ENCODE measurements at regions not wholly inside any gene's neighbourhood (a gene's known extent, or its start where the extent isn't known, plus 50 kb on each side); places are given as distances from the start of the nearest gene placed in this dataset.

DNA sequence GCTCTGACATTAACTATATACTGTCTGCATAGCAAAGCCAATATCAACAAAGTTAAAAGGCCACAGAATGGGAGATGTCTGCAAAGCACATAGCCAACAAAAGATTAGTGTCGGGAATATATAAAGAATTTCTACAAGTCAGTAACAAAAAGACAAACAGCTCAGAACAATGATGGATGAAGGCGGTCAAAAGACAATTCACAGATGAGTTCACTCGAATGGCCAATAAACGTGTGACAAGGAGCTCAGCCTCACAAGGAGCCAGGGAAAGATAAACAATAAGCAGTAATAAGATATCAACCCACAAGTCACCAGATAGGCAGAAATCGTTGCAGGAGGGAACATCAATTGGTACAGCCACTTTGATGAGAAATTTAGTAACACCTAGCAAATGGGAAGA is 106.0 kb upstream of the ISX start:
- no peak for DNase-seq (ENCODE audit: low read depth in 4 of 4, low spot score in 2 of 4)

DNA sequence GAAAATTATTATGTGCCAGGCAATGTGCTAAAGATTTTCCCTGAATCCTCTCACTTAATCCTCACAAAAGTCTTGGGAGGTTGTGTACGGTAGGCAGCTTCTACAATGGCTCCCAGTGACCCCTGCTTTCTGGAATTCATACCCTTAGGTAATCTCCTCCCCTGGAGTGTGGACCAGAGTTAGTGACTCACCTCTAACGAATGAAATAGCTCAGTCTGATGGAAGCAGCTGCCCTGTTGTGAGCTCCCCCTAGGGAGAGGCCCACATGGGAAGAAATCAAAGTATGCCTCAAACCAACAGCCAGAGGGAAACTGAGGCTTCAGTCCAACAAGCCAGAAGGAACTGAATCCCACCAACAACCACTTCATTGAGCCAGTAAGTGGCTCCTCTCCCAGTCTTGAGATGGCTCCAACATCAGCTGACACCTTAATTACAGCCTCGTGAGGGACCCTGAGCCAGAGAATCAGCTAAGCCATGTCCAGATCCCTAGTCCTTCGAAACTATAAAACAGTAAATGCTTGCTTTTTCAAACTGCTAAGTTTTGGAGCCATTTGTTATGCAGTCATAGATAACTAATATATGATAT is 98.9 kb upstream of the ISX start:
- no peak for DNase-seq (ENCODE audit: low read depth in 4 of 4, low spot score in 2 of 4)

DNA sequence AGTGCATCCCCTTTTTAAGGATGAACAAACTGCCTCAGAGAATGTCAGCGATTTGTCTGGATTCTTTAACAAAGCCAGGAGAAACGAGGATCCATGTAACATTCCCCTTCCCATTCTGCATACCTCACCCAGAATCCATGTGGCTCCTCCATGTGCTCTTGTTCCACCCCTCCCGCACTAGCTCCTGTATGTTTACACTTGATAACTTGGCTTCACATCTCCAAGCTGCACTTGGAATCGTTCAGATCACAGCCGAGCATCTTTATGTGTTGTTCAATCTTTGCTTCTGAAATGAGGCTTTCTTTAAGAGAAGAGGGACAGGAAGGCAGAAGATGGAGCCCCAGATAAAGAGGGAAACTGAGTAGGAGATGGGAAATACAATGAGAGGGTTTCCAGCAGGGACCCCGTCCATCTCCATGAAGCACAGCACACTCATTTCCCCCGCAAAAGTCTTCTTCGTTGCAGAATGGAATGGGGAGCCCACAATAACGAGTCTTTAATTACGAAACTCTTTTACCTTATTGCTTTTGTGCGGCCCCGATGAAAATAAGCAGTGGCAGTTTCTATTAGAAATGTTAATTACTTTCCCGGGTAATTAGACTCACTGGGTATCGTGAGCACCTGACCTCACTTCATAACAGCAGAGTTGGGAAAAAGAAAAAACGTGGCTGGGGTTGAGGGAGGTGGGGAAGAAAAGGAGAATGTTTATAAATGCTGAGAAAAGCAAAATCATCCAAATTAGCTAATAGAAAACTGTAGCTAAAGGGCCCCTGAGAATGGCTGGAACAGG is 96.8 kb upstream of the ISX start:
- no peak for DNase-seq (ENCODE audit: low read depth in 4 of 4, low spot score in 2 of 4)

DNA sequence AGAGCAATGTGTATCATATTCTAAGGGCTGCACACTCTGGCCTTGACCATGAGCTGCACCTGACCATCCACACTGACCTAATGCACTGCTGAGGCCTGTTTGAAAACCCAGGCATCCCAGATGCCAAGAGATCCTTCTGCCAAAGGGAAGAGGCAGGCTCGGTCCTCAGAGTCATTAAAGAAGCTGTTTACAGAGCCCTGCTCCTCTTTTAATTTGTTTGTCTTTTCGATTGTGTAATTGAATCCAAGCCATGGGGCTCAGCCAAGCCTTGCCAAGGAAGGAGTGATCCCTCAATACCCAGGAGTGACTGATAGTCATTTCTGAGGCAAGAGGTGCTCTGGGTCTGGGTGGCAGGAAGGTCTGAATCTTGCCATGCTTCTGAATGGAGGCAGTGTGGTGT is 94.5 kb upstream of the ISX start:
- DNase-seq (ENCODE audit: low read depth in 4 of 4, low spot score in 2 of 4), result no peak

DNA sequence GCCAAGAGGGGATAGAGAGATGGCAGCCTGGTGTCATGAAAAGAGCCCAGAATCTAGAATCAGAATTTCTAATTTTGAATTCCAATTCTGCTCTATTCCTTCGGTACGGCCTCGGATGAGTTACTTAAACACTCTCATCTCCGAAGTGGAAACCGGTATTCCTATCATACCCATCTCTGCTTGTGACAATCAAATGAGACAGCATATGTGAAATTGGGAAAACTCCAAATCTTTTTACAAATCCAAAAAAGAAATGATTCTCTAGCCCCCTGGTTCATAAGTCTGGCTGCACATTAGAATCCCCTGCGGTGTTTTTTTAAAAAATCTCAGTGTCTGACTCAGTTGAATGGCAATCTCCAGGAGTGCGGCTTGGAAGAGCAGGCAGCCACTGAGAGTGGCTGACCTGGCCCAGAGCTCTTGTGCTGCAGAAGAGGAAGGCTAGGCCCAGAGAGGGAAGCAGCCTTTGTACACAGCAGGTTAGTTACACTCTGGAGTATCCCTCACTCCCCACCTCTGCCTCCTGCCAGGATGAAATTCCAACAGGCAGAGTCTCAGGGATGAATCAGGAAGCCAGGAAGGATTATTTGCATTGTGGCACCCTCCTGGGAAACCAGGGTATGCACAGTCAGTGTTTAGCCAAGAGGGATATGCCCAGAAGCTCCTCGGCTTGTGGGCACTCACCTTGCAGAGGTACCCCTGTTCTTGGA is 93.6 kb upstream of the ISX start:
- DNase-seq (ENCODE audit: low read depth in 4 of 4, low spot score in 2 of 4), result no peak

DNA sequence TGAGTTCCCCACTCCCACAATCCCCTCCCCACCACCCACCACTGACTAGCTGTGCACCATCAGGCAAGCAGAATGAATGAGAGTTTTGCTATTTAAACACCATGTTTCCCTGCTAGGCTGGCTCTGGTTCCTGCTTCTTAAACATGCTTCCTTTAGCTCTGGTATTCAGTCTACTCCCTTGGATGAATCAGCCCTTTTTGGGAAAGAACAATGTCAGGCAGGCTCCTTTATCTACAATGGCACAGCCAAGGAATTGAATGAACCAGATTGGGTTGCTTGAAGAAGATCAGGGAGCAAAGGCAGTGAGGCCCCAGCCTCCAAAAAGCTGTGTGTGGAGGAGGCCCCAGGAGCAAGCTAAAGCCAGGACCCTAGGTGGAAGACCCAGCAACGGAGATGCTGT is 92.9 kb upstream of the ISX start:
- no peak for DNase-seq (ENCODE audit: low read depth in 4 of 4, low spot score in 2 of 4)

DNA sequence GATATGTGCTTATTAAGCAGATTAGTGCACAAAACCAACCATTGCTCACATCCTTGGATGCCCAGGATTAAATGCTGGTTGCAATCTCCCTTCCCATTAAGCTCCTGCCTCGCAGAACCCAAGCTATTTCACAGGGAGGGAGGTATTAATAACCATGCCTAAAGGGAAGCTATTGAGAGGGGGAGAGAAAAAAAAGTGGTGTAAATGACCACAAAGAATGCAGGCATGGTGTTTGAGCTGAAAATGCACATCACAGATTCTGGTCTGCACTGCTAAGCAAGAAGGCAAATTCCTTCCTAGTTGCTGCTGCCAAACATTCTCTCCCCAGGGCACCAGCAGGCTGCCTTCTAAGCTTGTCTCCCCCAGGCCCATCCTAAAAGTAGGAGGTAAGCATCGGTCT is 92.0 kb upstream of the ISX start:
- DNase-seq (ENCODE audit: low read depth in 4 of 4, low spot score in 2 of 4), result no peak

DNA sequence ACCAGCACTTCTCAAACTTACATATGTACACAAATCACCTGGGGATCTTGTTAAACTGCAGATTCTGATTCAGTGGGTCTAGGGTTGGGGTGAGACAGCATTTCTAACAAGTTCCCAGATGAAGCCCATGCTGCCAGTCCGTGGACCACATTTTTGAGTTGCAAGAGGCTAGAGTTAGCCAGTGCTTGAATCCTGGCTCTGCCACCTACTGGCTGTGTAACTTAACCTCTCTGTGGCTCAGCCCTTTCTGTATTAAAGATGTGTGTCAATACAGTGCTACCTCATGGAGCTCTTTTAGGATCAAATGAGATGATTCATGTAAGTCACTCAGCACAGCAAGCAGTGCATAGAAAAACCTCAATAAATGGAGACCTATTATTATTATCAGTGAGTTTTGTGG is 90.2 kb upstream of the ISX start:
- DNase-seq (ENCODE audit: low read depth in 4 of 4, low spot score in 2 of 4), result no peak

DNA sequence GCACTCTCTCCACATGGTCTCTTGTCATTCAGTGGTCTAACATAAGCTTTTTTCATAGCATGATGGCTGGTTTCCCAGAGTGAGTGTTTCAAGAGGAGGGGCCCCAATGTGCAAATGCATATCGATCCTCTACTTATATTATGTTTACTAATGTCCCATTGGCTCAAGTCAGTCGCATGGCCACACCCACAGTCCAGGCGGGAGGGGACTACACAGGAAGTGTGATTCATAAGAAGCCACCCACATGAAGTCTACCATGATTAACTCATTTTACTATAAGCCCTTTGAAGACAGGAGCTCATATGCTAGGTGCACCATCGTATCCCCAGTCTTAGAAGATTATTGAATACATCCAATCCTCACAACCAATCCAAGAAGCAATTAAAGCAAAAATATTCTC is 89.5 kb upstream of the ISX start:
- DNase-seq (ENCODE audit: low read depth in 4 of 4, low spot score in 2 of 4), result no peak

DNA sequence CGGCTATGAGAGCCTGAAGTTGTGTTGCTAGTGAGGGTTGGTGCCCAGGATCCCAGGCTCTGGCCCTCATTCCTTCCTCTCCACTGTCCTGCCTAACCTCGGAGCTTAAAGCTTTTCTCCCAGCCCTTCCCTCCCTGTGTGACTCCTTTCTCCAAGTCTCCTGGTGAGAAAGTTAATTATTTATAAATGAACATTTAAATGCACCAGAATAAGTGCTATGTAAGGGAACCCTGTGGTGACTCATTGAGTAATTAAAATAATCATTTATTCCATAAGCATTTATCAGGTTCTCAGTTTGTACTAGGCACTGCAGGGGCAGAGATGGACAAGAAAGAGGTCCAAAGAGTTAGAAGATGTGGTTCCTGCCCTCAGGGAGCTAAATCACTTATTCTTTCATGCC is 89.1 kb upstream of the ISX start:
- DNase-seq (ENCODE audit: low read depth in 4 of 4, low spot score in 2 of 4), result no peak

DNA sequence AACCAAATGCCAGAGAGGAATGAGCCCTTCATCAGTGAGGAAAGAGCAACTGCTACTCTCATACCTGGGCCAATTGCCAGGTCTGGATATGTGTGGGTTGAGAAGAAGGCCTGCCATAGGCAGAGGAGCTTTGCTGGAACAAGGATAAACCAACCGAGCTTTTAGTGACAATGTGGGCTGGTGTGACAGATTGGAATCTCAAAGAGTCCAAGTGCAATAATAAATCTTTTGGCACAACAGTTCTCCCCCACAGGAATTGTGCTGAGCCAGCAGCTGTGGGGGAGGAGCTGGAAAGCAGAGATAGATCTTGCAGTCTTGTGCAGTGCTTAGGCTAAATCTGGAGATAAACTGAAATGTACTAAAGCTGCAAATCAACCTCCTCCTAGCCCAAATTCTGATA is 79.4 kb upstream of the ISX start:
- peak in 1 of 4 donors; percentile 28 for DNase-seq (ENCODE audit: low read depth in 4 of 4, low spot score in 2 of 4)

DNA sequence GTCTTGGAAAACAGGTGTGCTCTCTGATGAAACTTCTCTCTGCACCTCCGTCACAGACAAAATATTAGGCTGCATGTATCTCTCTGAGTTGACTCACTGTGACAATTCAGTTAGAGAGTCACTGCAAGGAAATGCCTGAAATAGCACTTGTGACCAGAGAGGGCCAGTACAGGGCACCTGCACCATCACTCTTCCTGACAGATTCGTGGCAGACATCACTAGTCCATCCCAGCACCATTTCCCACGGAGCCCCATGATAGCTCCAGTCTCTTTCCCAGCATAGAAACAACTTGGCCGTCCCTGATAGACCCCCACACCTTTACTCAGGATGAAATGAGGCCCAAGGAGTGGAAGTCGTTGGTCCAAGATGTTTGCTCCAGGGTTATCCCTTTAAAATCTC is 73.3 kb upstream of the ISX start:
- no peak for DNase-seq (ENCODE audit: low read depth in 4 of 4, low spot score in 2 of 4)

DNA sequence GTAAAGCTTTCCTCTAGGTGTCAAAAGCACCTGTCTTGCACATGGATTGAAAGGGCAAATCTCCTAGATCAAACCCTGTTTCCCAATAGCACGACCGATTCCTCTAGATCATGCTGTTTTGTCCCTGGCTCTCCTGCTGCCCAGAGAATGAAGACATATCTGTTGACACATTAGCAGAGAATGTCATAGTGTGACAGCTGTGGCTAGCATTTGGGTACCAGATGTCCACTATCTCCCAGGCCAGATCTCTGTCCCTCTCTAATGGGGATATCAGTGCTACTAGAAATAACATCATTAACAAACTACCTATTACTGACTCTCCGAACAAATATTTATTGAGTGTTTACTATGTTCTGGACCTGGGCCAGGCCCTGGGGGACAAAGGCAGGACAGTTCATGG is 72.4 kb upstream of the ISX start:
- no peak for DNase-seq (ENCODE audit: low read depth in 4 of 4, low spot score in 2 of 4)

DNA sequence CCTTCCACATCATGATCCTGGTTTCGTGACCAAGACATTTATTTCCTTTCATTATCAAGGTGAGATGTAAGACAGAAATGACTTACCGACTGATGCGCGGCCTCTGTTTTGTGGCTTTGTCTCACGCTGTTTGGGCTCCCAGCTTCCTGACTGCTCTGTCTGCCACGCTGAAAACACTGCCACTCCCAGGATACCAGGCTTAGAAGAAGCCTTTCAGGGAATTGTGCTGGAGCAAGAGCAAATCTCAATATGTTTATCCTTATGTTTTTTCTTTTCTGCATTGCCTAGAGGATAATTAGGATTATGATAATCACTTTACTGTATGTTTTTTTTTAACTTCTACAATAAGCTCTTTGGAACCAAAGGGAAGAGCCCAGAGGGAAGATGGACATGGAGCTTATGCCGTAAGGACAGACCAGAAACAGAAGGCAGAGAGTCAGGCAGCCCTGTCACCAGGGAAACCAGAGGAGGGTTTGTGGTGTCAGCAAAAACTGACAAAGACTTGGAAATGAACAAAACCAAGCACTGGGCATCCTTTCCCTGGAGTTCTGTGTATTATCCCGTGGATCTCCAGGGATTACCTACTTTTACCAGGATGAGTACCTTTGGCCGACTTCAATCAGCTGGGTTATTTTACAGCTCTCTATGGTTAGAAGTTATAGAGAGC is 68.2 kb upstream of the ISX start:
- no peak for DNase-seq (ENCODE audit: low read depth in 4 of 4, low spot score in 2 of 4)

DNA sequence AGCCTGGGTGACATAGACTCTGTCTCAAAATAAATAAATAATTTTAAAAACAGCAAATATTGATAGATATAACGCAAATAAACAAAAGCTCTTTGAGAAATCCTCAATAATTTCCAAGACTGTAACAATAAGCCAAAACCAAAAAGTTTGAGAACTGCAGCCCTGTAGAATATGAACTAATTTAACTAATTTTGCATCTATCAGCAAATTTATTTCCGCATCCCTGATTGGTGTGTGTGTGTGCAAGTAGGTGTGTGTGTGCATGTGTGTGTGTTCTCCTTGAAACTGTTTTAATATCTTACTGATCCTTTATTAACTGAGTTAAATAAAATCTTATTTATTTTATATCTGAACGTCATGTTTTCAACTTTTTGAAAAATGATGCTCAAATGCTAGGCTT is 67.0 kb upstream of the ISX start:
- no peak for DNase-seq (ENCODE audit: low read depth in 4 of 4, low spot score in 2 of 4)

DNA sequence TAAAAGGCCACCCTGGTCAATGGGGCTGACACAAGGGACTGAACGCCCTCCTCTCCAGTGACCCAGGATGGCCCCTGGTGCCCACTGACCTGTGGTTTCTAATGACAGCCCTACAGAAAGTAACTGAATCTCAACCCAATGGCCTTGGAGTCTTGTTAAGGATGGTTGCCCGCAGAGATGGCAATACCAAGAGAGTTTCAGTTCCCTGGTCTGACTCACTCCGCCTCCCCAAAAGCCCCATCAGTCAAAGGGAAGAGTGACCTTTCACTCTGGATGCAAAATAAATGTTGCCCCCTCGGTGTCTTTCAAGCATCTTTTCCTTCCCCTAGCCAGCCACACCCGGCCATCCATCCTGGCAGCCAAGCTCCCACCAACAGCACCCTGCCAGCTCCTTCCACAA is 57.7 kb upstream of the ISX start:
- DNase-seq (ENCODE audit: low read depth in 4 of 4, low spot score in 2 of 4), result no peak

DNA sequence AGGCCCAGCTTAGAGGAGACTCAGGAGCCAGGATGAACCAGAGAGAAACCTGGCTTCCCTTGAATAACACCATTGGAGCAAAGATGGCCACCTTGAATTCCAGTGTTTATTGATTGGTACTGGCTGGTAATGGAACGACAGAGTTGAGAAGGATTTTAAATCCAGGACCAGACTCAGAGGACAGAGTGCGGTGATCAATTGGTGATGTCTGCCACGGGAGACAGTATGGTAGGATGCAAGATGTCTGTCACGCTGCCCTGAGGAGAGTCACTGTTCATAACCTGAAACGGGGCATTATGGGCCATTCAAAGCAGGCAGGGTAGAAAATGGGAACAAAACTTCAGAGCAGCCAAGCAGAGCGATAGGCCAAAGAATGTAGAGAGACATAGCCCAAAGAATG is 55.4 kb upstream of the ISX start:
- DNase-seq (ENCODE audit: low read depth in 4 of 4, low spot score in 2 of 4), result no peak

DNA sequence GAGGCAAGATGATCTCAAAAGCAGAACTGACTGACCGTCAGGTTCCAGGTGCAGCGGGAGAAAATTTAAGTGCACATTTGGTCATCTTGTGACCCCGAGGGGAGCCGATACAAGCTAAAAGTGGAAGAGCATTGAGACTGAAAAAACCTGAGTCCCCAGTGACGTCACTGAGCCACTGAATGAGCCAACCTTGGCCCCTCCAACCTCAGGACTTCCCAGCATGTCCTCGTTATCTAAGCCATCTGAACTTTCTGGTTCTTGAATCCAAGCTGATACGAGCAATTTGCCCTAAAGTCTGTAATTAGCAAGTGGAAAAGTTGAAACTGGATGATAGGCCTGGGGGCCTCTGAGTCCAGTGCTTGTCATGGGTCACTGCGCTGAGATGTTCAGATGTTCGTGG is 51.1 kb upstream of the ISX start:
- no peak for DNase-seq (ENCODE audit: low read depth in 4 of 4, low spot score in 2 of 4)

Data from left renal cortex interstitium (tissue), 4 donors.